WI38 (cell line): ENCODE measurements at regions not wholly inside any gene's neighbourhood (a gene's known extent, or its start where the extent isn't known, plus 50 kb on each side); places are given as distances from the start of the nearest gene placed in this dataset.

Experiments used
- H3K4me3 ChIP-seq: 2 replicates; pipeline ENCODE4 v1.5.1; 2011; ENCODE audit warnings: low read depth, mild to moderate bottlenecking, control low read depth, low read length
- CTCF ChIP-seq: IDR thresholded peaks from 2 replicates; pipeline ENCODE4 v1.5.1; 2012; ENCODE audit warnings: low read depth, mild to moderate bottlenecking, control low read depth, low read length

GRCh38 chr6:66970373-66970772 lies 1263.3 kb upstream of the EYS start:
- H3K4me3 ChIP-seq = no peak overlapping the region
- no peak for TF ChIP-seq CTCF

GRCh38 chr6:66965227-66965626 lies 1258.2 kb upstream of the EYS start:
- H3K4me3 ChIP-seq = no peak overlapping the region
- no peak for TF ChIP-seq CTCF

GRCh38 chr6:66964216-66964615 lies 1257.2 kb upstream of the EYS start:
- H3K4me3 ChIP-seq = no peak overlapping the region
- TF ChIP-seq CTCF = no peak

- H3K4me3 ChIP-seq = no peak overlapping the region
- no peak for TF ChIP-seq CTCF
These were observed 1255.1 kb upstream of the EYS start for GRCh38 chr6:66962082-66962481.

GRCh38 chr6:66961191-66961590 lies 1254.2 kb upstream of the EYS start:
- H3K4me3 ChIP-seq = no peak overlapping the region
- no peak for TF ChIP-seq CTCF

GRCh38 chr6:66949191-66949661 lies 1242.2 kb upstream of the EYS start:
- TF ChIP-seq CTCF = no peak
- no peak overlapping the region for H3K4me3 ChIP-seq

- H3K4me3 ChIP-seq = no peak overlapping the region
- TF ChIP-seq CTCF = no peak
These were observed 1241.1 kb upstream of the EYS start for GRCh38 chr6:66948106-66948505.
